NCI-H2196 treated with DMSO at 0.1 percent for 48 hours (cell line): ENCODE measurements at regions not wholly inside any gene's neighbourhood (a gene's known extent, or its start where the extent isn't known, plus 50 kb on each side); places are given as distances from the start of the nearest gene placed in this dataset.

Experiments used
- DNase-seq: peaks from one replicate; lab custom pipeline; 2025; ENCODE audit not compliant: unreplicated experiment; lab: John Stamatoyannopoulos, UW

GRCh38 chr7:26008428-26008827, 143.6 kb upstream of the NFE2L3 start:
- DNase-seq, result no peak

- no peak for DNase-seq
Observed at GRCh38 chr7:26011039-26011696, 140.8 kb upstream of the NFE2L3 start.

GRCh38 chr7:26013551-26014083, 138.4 kb upstream of the NFE2L3 start:
- DNase-seq, result peak; percentile 19

- no peak for DNase-seq
Observed at GRCh38 chr7:26022982-26023381, 129.0 kb upstream of the NFE2L3 start.

- no peak for DNase-seq
Observed at GRCh38 chr7:26029911-26030310, 122.1 kb upstream of the NFE2L3 start.

GRCh38 chr7:26034391-26034790, 117.6 kb upstream of the NFE2L3 start:
- no peak for DNase-seq

GRCh38 chr7:26035552-26035951, 116.4 kb upstream of the NFE2L3 start:
- no peak for DNase-seq

- no peak for DNase-seq
Observed at GRCh38 chr7:26036092-26036491, 115.9 kb upstream of the NFE2L3 start.

- no peak for DNase-seq
Observed at GRCh38 chr7:26038201-26038990, 113.6 kb upstream of the NFE2L3 start.

- DNase-seq, result no peak
Observed at GRCh38 chr7:26040085-26040484, 111.9 kb upstream of the NFE2L3 start.

GRCh38 chr7:26042237-26042636, 109.8 kb upstream of the NFE2L3 start:
- DNase-seq, result no peak

GRCh38 chr7:26043801-26044200, 108.2 kb upstream of the NFE2L3 start:
- no peak for DNase-seq

GRCh38 chr7:26044320-26044719, 107.7 kb upstream of the NFE2L3 start:
- no peak for DNase-seq

GRCh38 chr7:26046150-26046549, 105.8 kb upstream of the NFE2L3 start:
- no peak for DNase-seq

GRCh38 chr7:26046878-26047277, 105.1 kb upstream of the NFE2L3 start:
- DNase-seq, result no peak

- DNase-seq, result no peak
Observed at GRCh38 chr7:26048663-26049062, 103.3 kb upstream of the NFE2L3 start.

GRCh38 chr7:26049081-26049480, 102.9 kb upstream of the NFE2L3 start:
- DNase-seq, result no peak

GRCh38 chr7:26051021-26051420, 101.0 kb upstream of the NFE2L3 start:
- DNase-seq, result no peak

GRCh38 chr7:26052706-26053105, 99.3 kb upstream of the NFE2L3 start:
- DNase-seq, result no peak

GRCh38 chr7:26054386-26054785, 97.6 kb upstream of the NFE2L3 start:
- no peak for DNase-seq

- no peak for DNase-seq
Observed at GRCh38 chr7:26055241-26055640, 96.8 kb upstream of the NFE2L3 start.
